Frontal cortex (tissue), 3 donors: ENCODE measurements at regions not wholly inside any gene's neighbourhood (a gene's known extent, or its start where the extent isn't known, plus 50 kb on each side); places are given as distances from the start of the nearest gene placed in this dataset.
"Not testable (repeated sequence)": the region's sequence is repeated elsewhere in the genome, so short reads cannot be mapped to it uniquely, and the experiment has no call there.

ENCODE experiments used
- DNase-seq, 2 donors: peaks; one replicate each; pipeline ENCODE4 v3.0.0; 2012; ENCODE audit warnings: low spot score in 2 of 2
- FAIRE-seq: peaks from 2 replicates; lab custom pipeline; 2012; peaks lifted over from hg19 to GRCh38; lab: Jason Lieb, UNC
- donor health status: control.
- donor health status: control.
- donor health status: control.

DNA sequence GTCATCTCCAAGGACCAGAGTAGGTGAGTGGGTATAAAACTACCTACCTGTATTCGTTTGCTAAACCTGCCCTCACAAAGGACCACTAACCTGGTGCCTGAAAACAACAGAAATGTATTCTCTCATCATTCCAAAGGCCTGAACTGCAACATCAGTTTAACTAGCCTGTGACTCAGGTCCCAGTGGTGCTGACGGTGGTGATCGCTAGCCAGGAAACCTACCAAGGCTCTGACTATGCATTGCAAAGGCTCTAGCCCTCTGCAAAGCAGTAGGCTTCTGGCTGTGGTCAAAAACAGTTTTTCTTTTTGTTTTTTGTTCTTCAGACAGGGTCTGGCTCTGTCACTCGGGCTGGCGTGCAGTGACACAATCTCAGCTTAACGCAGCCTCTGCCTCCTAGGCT lies 107.5 kb downstream of the NPTX2 start:
- FAIRE-seq (no peak), DNase-seq (no peak)

DNA sequence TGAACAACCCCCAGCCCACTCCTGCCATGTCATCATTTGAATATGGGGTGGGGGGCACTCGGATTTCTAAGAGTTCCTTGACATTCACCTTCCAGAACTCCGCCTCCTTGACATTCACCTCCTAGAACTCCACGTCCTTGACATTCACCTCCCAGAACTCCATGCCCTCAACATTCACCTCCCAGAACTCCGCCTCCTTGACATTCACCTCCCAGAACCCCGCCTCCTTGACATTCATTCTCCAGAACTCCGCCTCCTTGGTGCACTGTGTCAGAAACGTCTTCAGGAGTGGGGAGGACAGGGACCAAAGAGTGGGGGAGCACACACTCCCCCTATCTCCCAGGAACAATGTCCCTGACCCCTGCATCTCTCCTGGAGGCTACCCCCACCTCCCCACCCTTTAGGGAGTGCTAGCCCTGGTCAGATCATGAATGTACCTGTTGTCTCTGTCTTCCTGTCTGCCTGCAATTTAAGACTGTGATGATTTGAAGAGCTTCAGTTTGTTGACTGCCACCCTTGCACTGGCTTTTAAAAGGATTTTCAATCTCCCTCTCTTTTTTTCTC lies 110.1 kb downstream of the NPTX2 start:
- no peak for DNase-seq
- no peak for FAIRE-seq

DNA sequence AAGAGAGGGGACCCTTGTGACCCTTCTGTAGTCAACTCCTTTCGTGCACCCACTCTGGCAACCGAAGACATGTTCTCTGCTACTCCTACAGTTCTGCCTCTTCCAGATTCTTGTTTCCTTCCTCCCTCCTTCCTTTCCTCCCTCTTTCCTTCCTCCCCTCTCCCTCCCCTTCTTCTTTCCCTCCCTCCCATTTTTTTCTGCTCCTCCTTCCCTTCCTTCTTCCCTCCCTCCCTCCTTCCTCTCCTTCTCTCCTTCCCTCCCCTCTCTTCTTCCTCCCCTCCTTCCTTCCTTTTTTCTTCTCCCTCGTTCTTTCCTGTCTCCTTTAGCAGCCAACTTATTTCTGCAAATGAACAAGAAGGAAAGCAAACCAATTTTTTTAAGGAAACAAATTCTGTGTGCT lies 111.5 kb downstream of the NPTX2 start:
- FAIRE-seq (no peak), DNase-seq (no peak)

DNA sequence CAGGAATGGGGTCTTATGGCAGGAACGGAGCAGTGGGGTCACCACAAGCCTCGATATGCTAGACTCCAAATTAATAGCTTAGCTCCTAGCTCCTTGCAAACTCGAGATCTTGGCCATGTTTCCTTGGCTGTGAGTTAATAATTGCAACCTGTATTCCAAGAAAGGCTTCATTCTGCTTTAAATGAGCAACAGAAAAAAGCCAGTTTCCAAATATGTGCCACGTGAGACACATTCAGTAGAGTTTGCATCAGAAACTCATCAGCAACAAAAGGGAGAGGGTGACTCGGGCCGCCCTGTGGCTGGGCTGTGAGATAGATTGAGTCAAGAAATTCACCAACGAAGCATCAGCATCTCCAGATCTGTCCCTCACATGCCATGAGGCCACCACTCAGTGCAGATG lies 112.0 kb downstream of the NPTX2 start:
- FAIRE-seq = no peak
- no peak for DNase-seq

DNA sequence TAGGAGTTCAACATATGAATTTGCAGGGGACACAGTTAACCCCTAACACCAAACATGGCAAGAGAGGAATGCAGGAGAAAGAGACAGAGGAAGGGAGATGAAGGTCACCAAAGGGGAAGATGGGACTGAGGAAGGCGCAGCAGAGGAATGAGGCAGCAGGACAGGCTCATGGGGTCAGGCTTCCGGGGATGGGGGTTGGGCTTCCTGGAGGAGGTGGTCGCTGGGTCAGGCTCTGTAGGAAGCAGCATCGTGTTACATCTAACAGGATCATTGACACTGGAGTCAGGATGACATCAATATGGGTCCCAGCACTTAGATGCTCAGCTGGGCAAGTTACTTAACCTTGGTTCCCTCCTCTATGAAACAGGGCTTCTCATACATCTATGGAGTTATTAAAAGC lies 113.2 kb downstream of the NPTX2 start:
- DNase-seq = no peak

DNA sequence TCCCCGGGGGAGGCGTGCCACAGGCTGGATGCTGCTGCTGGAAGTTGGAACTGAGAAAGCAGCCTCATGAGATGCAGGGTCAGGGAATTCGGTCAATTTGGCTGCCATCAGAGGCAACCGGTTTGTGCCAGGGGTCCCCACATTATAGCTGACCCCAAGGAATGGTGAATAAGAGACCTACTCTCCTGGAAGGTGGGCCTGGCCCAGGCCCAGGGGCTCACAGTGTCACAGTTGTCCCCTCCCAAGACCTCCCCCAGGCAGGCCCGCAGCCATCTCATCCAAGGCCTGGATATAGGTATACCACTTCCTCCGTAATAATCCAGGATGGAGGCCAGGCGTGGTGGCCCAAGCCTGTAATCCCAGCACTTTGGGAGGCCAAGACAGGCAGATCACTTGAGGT lies 114.6 kb downstream of the NPTX2 start:
- FAIRE-seq = no peak
- no peak for DNase-seq

More for the DNA sequence above, 113.2 kb downstream of the NPTX2 start:
- FAIRE-seq = no peak

DNA sequence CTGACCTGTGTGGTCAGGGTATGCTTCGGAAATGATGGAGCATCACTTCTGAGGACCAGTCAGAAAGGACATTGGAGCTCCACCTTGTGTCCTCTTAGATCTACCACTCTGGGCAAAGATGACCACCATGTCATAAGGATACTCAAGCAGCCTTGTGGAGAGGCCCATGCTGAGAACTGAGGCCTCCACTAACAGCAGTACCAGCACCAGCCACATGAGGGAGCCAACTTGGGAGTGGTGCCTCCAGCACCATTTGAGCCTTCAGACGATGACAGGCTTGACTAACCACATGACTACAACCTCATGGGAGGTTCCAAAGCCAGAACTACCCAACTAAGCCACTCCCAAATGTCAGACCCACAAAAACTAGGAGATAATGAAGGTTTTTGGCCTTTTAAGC lies 116.0 kb downstream of the NPTX2 start:
- DNase-seq (no peak), FAIRE-seq (no peak)

DNA sequence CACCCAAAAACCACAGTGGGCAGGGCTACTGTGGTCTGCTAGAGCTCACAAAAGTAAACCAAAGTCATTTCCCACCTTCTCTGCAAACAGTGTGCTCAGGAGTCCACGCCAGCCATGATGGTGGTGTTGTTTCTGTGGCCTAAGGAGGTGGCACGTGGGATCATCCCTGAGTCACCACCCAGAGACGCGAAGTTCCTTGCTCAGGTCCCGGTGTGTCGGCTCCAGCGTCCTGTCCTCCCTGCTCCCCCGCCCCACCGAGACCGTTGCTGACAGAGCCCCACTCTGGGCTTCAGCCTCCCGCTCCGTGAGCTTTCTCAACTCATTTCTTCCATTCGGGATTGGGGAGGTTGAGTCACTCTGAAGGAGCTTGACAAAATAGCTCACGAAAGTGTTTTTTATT lies 118.7 kb downstream of the NPTX2 start:
- DNase-seq (no peak), FAIRE-seq (no peak)

DNA sequence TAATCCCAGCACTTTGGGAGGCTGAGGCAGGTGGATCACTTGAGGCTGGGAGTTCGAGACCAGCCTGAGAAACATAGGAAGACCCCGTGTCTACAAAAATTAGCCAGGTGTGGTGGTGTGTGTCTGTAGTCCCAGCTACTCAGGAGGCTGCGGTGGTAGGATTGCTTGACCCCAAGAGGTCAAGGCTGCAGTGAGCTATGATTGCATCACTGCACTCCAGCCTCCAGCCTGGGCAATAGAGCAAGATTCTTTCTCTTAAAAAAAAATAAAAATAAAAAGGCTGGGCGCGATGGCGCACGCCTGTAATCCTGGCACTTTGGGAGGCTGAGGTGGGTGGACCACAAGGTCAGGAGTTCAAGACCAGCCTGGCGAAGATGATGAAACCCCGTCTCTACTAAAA lies 119.4 kb downstream of the NPTX2 start:
- not testable (repeated sequence) for FAIRE-seq, DNase-seq

DNA sequence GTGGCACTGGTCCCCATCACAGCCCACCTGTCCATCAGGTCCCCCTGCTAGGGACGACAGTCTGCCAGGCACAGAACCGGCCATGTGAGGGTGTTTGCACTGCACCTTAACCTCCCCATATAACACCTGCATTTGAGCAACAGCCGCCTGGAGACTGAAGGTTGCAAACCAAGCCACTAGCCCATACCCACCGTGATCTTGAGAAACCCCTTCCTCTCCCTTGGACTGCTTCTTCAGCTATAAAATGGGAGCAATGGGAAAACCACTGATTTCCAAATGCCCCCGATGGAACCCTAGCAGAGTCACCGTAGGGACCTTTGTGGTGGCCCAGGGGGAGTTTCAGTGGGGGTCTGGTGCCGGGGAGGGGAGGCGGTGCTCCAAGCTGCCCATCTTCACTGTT lies 120.1 kb downstream of the NPTX2 start:
- FAIRE-seq (no peak), DNase-seq (no peak)

DNA sequence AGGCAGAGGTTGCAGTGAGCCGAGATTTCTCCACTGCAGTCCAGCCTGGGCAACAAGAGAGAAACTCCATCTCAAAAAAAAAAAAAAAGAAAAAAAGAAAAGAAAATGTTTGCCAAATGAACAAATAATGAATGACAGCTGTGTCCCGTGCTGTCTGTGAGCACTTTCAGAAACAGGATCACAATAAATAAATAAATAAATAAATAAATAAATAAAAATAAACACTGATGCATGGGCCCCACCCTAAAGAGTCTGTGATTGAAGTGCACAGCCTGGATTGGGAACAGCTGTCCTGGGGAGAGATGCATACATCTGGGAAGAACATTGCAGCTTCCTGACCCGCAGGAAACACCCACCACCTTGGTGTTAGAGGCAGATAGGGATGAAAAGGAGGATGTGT lies 123.6 kb downstream of the NPTX2 start:
- DNase-seq (no peak), FAIRE-seq (no peak)

DNA sequence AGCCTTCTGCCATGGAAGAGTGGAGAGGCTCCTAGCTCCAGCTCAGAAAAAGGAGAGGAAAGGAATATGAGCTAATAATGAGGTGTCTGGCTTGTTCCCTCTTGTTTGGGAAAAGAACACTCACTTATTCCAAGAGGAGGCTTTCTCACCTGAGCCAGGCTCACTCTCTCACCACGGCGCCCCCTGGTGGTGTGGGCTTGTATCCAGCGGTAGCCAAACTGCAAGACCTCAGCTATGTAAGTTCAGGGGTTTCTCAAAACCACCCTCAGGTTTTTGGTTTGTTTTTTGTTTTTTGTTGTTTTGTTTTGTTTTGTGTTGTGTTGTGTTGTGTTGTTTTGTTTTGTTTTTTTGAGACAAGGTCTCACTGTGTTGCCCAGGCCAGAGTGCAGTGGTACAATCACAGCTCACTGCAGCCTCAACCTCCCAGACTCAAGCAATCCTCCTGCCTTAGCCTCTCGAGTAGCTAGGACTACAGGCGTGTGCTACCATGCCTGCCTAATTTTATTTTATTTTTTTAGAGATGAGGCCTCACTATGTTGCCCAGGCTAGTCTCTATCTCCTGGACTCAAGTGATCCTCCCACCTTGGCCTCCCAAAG lies 124.0 kb downstream of the TMEM130 start:
- FAIRE-seq = no peak
- DNase-seq = peak in 1 of 2 donors; percentile 44

DNA sequence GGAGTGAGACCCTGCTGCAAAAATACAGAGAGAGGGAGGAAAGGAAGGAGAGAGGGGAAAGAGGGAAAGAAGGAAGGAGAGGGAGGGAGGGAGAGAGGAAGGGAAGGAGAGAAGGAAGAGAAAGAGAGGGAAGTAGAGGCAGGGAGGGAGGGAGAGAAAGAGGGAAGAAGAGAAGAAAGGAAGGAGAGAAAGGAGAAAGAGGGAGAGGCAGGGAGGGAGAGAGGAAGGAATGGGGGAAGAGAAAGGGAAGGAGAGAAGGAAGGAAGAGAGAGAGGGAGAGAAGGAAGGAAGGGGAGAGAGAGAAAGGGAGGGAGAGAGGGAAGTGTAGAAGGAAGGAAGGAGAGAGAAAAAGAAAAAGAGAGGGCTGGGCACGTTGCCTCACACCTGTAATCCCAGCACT lies 121.7 kb downstream of the TMEM130 start:
- FAIRE-seq (no peak), DNase-seq (no peak)

DNA sequence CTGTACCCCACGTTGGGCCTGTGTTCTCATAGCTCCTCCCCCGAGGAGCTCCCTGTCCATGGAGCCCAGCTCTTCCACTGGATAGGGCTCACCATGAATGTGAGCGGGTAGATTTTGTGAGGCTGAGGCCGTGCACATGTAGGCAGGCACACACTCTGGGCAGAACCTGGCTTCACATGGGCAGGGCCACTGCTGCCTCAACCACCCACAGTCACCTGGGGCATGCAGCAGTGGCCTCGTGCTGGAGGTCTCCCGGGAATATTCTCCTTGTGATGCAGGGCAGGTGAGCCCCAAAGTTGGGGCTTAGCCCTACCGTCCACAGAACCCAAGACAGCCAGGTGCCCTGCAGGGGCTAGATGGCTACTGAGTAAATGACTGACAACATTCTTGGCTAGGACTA lies 116.6 kb downstream of the TMEM130 start:
- DNase-seq = no peak
- no peak for FAIRE-seq

DNA sequence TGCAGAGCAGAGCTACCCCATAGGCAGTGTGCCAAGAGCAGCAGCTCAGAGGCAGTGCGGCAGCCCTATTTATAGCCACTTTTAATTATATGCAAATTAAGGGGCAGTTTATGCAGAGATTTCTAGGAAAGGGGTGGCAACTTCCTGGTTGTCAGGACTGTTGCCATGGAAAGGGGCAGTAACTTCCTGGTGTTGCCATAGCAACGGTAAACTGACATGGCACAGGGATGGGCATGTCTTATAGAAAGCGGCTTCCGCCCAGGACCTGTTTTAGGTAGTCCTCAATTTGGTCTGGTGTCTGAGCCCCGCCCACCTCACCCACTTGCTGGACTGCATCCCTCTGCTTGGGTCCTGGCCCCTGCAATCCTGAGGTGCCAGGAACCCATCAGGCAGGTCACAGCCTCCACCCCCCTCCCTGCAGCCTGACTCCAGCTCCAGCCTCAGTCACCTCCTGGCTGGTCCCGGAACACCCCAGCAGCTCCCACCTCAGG lies 115.8 kb downstream of the TMEM130 start:
- DNase-seq (peak in 1 of 2 donors; percentile 51), FAIRE-seq (no peak)

DNA sequence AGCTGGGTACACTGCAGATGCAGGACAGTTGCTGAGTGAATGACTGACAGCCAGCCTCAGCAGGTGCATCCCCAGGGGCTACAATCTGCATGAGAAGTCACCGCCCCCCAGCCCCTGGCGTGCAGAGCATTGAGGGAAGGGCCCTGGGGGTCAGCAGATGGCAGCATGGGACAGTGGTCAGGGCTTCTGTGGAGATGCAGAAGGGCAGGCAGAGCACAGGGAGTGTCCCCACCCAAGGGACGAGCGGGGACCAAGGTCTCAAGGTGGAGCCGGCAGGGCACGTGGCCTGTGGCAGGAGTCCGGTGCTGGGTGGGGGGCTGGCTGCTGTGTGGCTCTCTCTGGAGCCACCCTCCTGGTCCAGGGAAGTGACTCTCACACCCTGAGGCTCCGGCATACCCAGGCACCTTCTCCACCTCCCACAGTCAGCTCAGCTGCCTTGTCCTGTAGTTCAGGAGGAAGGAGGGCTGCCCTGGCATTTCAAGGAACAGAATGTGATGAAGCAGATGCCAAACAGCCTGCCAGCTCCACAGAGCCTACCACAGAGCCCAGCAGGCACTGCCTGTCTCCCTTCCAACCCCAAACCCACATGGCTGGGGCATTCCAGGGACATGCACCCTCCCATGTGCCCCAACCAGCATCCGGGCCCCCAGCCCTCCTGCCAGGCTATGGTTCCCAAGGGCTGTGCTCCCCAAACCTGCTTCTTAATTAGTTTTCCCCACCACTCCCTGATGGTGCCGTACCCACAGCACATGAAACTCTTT lies 114.5 kb downstream of the TMEM130 start:
- FAIRE-seq (no peak), DNase-seq (no peak)

DNA sequence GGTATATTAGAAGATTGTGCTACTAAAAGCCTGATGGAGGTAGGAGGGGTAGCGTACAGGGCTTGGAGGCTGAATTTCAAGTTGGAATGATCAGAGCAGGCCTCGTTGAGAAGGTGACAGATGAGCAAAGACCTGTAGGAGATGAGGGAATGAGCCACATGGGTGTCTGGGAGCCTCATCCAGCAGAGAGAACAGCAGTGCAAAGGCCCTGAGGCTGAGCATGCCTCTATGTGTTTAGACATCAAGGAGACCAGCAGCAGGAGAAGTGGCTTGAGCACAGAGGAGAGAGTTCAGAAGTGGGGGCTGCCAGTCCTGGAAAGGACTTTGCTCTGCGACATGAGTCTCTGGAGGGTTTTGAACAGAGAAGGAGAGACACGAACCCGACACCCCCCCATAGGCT lies 111.7 kb downstream of the TMEM130 start:
- FAIRE-seq = no peak

DNA sequence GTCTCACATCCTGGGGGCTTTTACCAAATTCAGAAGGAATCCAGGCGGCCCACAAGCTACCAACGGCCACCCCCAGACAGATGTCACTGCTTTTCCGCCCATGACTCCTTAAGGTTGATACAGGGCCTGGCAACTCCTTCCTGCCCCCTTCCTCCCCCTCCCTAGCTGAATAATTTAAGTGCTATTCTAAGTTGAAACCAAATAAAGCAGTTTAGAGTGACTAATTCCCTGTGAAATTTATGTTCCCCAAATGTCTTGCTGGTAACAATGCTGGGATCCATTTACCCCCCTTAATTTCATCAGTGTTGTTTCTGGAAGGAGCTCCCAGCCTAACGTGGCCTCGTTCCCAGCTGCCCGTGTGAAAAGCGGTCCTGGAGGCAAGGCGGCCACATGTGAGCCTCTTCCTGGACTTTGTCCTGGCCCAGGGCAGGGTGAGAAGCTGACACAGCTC lies 109.6 kb downstream of the TMEM130 start:
- FAIRE-seq = no peak
- DNase-seq = no peak

More for the DNA sequence above, 111.7 kb downstream of the TMEM130 start:
- DNase-seq = no peak

DNA sequence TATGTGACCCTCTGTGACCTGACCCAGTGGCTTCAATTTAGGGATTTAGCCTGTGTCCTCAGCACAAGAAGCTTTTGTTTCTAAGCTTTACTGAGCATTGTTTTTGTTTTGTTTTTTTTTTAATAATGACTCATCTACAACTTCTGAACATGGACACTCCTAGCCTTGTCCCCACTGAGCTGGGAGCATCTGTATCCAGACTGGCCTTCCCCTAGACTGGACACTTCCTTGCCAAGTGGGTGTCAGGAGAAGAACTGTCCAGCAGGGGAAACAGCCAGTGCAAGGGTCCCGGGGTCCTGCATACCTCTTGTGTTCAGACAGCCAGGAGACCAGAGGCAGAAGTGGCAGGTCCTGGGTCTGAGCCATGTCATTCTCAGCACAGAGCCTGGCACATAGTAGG lies 108.6 kb downstream of the TMEM130 start:
- FAIRE-seq (no peak), DNase-seq (no peak)

DNA sequence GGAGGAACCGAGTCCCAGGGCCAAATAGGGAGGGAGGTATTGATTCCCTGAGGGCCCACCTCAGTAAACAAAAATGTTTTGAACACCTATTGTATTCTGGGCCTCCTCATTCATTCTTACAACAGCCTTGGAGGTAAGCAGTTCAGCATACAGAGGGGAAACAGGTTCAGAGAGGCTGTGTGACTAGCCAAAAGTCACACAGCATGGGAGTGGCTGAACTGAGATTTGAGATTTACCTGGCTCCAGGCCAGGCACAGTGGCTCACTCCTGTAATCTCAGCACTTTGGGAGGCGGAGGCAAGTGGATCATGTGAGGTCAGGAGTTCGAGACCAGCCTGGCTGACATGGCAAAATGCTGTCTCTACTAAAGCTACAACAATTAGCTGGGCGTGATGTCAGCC lies 107.2 kb downstream of the TMEM130 start:
- no peak for FAIRE-seq

DNA sequence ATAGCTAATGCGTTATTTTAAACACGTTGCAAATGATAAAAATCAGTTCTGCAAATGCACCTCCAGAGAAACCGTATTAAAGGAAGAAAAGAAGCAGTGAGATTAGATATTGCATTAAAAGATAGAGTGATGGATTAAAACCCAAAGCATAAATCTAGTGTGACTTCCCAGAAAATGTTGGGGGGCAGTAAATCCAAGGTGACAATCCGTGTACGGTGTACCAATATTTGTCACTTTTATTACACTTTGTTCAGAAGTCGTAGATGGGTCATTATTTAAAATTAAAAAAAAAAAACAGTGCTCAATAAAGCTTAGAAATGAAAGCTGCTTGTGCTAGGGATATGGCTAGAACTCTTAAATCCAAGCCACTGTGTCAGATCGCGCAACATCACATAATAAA lies 106.4 kb downstream of the TMEM130 start:
- FAIRE-seq (no peak), DNase-seq (no peak)

More for the DNA sequence above, 107.2 kb downstream of the TMEM130 start:
- DNase-seq = no peak
